ENCODE measurements at regions not wholly inside any gene's neighbourhood (a gene's known extent, or its start where the extent isn't known, plus 50 kb on each side); places are given as distances from the start of the nearest gene placed in this dataset.

DNA sequence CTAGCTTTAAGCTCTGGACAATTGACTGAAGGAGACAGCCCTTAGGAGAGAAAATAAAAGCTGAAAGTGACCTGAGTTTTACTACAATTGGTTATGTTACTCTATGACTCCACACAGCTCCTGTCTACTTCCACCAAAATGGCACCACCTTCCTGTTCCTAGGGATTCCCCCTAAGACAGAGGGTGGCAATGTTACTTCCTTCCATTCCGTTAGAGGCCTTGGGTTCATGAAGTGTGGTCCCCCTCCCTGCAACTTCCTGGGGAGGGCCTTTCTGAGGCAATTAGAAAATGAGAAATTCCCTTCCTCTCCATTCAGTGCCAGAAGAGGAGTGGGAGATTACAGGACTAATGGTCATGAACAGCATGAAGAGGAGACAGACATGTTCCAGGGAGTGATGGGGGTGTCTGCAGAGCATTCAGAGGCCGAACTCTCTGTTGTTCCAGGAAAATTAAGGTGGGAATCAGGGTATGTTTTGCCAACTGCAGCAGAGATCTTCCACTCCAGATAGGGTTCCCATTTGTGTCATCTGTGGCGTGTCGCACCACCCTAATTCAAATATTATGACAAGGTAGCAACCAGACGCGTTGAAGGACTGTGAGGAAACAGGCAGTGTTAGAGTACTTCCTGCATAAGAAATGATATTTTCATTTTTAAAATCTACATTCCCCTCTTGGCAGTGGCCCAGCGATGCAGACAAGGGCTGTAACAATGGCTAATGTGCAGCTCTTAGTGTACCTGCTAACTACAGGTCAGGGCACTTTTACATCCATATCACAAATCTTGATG is 53.1 kb upstream of the TRIM67 start:
- no peak for DNase-seq

DNA sequence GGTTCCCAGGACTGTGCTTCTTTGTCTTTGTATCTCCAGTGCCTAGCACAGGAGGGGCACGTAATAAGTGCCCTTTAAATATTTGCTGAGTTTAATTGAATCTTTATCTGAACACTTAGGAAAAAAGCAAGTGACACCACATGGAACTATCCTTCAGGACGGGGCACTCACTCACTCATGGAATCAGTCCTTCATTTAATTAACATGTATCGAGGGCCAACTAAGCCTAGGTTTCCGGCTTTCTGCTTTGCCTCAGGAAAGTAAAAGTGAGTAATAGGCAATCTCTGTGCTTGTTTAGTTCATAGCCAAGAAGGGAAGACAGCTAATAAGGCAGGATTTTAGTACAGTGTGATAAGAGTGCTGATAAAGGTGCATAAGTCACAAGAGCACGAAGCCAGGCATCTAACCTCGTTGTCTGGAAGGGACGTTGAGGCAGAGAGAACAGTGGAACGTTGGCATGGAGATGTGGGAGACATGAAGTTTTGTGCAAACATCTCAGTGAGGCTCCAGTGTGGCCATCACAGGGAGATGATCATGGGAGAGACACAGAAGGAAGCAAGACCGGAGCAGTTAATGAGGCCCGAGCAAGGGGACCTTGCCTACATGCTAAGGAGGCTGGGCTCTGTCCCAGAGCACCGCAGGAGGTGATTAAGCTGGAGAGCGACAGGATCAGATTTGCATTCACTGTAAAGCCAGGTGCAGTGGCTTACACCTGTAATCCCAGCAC is 54.1 kb upstream of the TRIM67 start:
- DNase-seq: peak; percentile 55

DNA sequence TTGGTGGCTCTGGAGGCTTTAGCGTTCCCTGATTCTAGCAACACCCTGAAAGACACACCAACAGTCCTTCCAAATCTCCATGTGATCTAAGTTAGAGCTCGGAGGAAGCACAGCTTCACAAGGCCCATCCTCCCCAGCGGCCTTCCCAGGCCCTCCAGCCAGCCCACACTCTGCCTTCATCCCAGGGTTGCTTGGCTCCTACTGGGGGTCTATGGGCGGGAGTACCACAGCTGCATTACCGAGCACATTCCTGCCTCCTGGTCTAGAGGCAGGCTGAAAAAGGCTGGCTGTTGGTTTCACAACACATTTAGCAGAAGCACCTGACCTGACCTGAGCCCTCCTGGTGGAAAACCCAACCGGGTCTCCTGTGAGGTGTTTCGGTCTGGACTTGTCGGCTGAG is 54.7 kb upstream of the TRIM67 start:
- peak; percentile 65 for DNase-seq

GRCh38 chr1:231106347-231106746 is 55.5 kb upstream of the TRIM67 start:
- peak; percentile 90 for DNase-seq

GRCh38 chr1:231104917-231105316 is 56.9 kb upstream of the TRIM67 start:
- DNase-seq: no peak

DNA sequence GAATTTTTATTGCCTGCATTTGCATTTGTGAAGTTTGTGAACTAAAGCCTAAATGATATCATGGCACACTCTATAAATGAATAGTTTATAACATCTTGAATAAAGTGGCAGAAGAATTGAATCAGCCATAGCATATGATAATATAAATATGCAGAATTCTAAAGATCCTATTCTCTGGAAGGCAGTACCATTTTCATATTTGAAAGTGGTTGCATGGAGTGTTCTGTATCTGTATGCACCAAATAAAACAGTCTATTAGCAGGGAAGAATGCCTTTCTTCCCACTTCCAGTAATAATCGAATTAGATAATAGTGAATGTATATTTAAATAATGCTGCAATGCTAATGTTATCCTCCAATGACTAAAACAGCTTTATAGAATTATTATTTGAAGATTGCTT is 57.9 kb upstream of the TRIM67 start:
- no peak for DNase-seq

GRCh38 chr1:231099996-231100767 is 60.1 kb upstream of the FAM89A start:
- DNase-seq: no peak

DNA sequence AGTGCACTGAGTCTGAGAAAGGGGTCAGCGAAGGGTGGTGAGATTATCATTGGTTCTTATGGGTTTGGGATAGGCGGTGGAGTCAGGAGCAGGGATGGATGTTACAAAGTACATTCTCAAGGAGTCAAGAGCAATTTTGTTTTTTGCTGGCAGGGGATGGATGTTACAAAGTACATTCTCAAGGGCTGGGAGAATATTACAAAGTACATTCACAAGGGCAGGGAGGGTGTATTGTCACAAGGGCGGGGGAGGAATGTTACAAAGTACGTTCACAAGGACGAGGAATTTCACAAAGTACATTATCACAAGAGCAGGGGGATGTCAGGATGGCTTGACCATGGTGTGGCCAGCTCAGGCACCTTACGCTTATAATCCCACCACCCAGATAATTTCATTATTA is 59.3 kb upstream of the FAM89A start:
- no peak for DNase-seq

GRCh38 chr1:231095595-231095994 is 55.5 kb upstream of the FAM89A start:
- DNase-seq: no peak

GRCh38 chr1:231094421-231094820 is 54.4 kb upstream of the FAM89A start:
- no peak for DNase-seq

- DNase-seq: peak; percentile 86
Observed at GRCh38 chr1:231093156-231093922, 53.3 kb upstream of the FAM89A start.

DNA sequence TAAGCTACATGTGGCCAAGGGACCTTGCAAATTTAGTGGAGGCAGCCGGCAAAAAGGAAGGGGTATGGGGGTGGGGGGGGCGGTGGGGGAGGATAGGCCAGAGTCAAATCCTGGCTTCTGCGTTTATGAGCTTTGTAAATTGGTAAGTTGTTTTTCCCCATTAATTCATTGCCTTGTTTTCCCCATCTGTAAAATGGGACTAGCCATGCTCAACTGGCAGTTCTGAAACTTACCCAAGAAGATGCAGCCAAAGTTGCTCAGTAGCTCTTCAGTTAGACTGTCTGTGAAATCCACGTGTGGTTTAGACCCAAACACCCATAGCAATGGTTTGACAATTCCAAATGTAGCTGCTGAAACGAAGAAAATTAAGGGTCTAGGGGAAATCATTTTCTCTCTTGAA is 52.3 kb upstream of the FAM89A start:
- DNase-seq: no peak

- no peak for DNase-seq
Observed at GRCh38 chr1:231091831-231092301, 51.8 kb upstream of the FAM89A start.

DNA sequence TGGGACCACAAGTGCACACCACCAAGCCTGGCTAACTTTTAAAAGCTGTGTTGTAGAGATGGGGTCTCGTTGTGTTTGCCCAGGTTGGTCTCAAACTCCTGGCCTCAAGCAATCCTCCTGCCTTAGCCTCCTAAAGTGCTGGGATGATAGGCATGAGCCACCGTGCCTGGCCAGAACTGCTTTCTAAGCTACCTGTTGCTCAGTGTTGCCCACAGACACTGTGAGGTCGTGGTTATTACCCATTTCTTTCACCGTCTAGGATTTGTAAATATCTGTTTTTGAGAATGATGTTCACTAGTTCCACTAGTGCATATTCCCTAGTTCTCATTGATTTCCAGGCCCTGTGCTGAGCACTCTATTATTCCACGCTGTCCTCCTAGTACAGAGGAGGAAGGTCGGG is 51.4 kb upstream of the FAM89A start:
- DNase-seq: no peak

Data from retina (tissue), 1 donor.